SK-N-MC (cell line): ENCODE measurements at regions not wholly inside any gene's neighbourhood (a gene's known extent, or its start where the extent isn't known, plus 50 kb on each side); places are given as distances from the start of the nearest gene placed in this dataset.

Experiments used
- EZH2 ChIP-seq: fragments of 200-600 bp; sonication (generic); IDR thresholded peaks from one replicate; pipeline ENCODE4 v1.6.1; 2017; ENCODE audit warnings: antibody characterized with exemption
- POLR2AphosphoS5 ChIP-seq: IDR thresholded peaks from 2 replicates; pipeline ENCODE4 v1.6.1; 2012; ENCODE audit warnings: mild to moderate bottlenecking, low read depth, low read length, borderline replicate concordance

- TF ChIP-seq POLR2AphosphoS5 (no peak), EZH2 (no peak)
Measured at GRCh38 chr2:66995636-66996035, 401.5 kb upstream of the ETAA1 start.
